KMS-11 (cell line): ENCODE measurements at regions not wholly inside any gene's neighbourhood (a gene's known extent, or its start where the extent isn't known, plus 50 kb on each side); places are given as distances from the start of the nearest gene placed in this dataset.

Experiments used
- H2AFZ ChIP-seq: fragments of 200-600 bp; sonication (generic); 2 replicates; pipeline ENCODE4 v1.6.1; 2016; ENCODE audit warnings: antibody characterized with exemption, mixed run types, low read depth
- H3K27ac ChIP-seq: fragments of 200-600 bp; sonication (generic); 2 replicates; pipeline ENCODE4 v1.6.1; 2016; ENCODE audit warnings: mild to moderate bottlenecking, mixed run types
- H3K27me3 ChIP-seq: fragments of 200-600 bp; sonication (generic); 2 replicates; pipeline ENCODE4 v1.6.1; 2017; ENCODE audit warnings: mild to moderate bottlenecking, low read depth, mixed run types, moderate library complexity; ENCODE audit not compliant: insufficient read depth
- H3K36me3 ChIP-seq: fragments of 200-600 bp; sonication (generic); 2 replicates; pipeline ENCODE4 v1.6.1; 2017; ENCODE audit warnings: mild to moderate bottlenecking, mixed run types; ENCODE audit not compliant: insufficient read depth
- H3K4me1 ChIP-seq: fragments of 200-600 bp; sonication (generic); 2 replicates; pipeline ENCODE4 v1.6.1; 2016; ENCODE audit warnings: mild to moderate bottlenecking, low read depth, mixed run types; ENCODE audit not compliant: poor library complexity, severe bottlenecking
- H3K4me2 ChIP-seq: fragments of 200-600 bp; sonication (generic); 2 replicates; pipeline ENCODE4 v1.7.0; 2016; ENCODE audit warnings: mild to moderate bottlenecking, mixed run types
- H3K4me3 ChIP-seq: fragments of 200-600 bp; sonication (generic); IDR thresholded peaks from 2 replicates; pipeline ENCODE4 v1.6.1; 2017; ENCODE audit warnings: low read depth, low read length, mixed read lengths; ENCODE audit not compliant: insufficient read depth
- H3K79me2 ChIP-seq: fragments of 200-600 bp; sonication (generic); 2 replicates; pipeline ENCODE4 v1.6.1; 2016; ENCODE audit warnings: low read depth, mixed run types; ENCODE audit not compliant: insufficient read depth
- H3K9ac ChIP-seq: fragments of 200-600 bp; sonication (generic); 2 replicates; pipeline ENCODE4 v1.6.1; 2016; ENCODE audit warnings: mild to moderate bottlenecking, mixed run types
- H4K20me1 ChIP-seq: fragments of 200-600 bp; sonication (generic); 2 replicates; pipeline ENCODE4 v1.6.1; 2016; ENCODE audit warnings: mild to moderate bottlenecking, mixed run types; ENCODE audit not compliant: insufficient read depth
- TF ChIP-seq, protein P1 (sequence below): fragments of 200-600 bp; sonication (generic); conservative IDR thresholded peaks from 2 replicates; pipeline ENCODE4 v1.6.1; 2017; ENCODE audit warnings: low read depth, mild to moderate bottlenecking, antibody characterized with exemption, low read length, moderate library complexity, mixed read lengths

DNA sequence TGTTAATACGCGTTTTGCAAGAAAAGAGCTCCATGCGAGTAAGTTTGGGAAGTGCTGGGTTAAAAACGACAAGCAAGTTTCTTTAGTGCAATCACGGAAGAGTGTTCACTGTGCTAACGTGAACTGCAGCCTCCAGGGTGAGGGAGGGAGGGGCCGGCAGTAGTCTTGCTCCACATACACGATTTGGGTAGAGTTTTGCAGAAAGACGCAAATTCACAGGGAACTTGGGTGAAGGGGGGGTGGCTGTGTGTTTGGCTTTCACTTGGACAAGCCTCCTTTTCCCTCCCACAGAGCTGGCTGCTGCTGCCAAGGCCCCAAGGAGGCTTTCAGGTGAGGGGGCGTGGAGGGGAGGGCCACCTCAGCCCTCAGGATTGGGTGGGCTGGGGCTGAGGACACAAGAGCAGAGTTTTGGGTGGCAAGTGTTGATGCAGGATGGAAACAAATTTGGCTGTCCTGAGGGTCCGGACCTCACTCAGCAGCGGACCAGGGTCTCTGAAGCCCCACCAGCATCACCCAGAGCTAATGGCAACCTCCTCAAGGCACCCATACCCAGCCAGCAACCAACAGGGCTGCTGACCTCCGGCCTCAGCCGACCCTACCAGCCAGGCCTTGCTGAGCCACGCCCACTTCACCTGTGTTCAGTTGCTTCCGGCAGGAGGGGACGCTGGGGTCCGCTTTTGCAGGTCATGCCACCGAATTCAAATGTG is 204.5 kb downstream of the ERMARD start:
- Histone ChIP-seq H3K9ac (no peak overlapping the region), H3K27ac (no peak overlapping the region), H3K36me3 (no peaks in the 10 kb centered on the region), H3K4me1 (no peaks in the 10 kb centered on the region), H2AFZ (no peak overlapping the region), H4K20me1 (no peaks in the 10 kb centered on the region), H3K79me2 (no peaks in the 10 kb centered on the region), H3K4me2 (no peak overlapping the region), H3K4me3 (no peak overlapping the region), H3K27me3 (peaks cover 3% of the 10 kb centered on the region; the same call in 1 of the 2 replicates)
- TF ChIP-seq, protein P1, sequence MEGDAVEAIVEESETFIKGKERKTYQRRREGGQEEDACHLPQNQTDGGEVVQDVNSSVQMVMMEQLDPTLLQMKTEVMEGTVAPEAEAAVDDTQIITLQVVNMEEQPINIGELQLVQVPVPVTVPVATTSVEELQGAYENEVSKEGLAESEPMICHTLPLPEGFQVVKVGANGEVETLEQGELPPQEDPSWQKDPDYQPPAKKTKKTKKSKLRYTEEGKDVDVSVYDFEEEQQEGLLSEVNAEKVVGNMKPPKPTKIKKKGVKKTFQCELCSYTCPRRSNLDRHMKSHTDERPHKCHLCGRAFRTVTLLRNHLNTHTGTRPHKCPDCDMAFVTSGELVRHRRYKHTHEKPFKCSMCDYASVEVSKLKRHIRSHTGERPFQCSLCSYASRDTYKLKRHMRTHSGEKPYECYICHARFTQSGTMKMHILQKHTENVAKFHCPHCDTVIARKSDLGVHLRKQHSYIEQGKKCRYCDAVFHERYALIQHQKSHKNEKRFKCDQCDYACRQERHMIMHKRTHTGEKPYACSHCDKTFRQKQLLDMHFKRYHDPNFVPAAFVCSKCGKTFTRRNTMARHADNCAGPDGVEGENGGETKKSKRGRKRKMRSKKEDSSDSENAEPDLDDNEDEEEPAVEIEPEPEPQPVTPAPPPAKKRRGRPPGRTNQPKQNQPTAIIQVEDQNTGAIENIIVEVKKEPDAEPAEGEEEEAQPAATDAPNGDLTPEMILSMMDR = no peak

DNA sequence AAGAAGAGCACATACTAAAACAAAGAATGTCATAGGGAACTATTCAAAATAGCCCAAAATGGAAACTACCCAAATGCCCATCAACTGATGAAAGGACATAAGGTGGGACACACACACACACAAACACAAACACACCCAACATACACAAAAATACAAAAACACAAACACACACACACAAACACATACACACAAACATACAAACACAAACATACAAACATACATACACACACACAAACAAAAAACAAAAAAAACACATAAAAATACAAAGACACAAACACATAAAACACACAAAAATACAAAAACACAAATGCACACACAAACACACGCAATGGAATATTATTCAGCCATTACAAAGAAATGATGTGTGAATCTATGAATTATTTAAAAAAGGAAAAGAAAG is 203.6 kb downstream of the ERMARD start:
- H4K20me1 ChIP-seq = no peaks in the 10 kb centered on the region
- no peak overlapping the region for H3K9ac ChIP-seq
- H3K4me3 ChIP-seq = no peak overlapping the region
- no peak overlapping the region for H3K27ac ChIP-seq
- H3K27me3 ChIP-seq = peaks cover 3% of the 10 kb centered on the region; the same call in 1 of the 2 replicates
- H2AFZ ChIP-seq = no peak overlapping the region
- no peaks in the 10 kb centered on the region for H3K4me1 ChIP-seq
- no peaks in the 10 kb centered on the region for H3K79me2 ChIP-seq
- TF ChIP-seq, protein P1 = no peak
- no peak overlapping the region for H3K4me2 ChIP-seq
- no peaks in the 10 kb centered on the region for H3K36me3 ChIP-seq

DNA sequence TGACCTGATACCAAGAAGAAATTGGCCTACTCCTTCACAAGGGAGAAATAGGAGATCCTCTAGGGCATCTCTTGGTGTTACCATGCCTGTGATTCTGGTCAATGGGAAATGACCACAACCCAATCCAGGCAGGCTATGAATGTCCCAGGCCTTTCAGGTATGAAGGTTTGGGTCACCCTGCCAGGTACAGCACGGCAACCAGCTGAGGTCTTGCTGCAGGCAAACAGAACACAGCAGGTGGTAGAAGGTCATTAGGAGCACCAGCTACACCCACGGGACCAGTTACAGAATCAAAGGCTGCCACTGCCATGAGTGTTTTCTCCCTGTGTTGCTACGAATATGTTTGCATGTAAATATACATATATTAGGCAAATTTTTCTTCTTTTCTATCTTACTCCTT is 202.3 kb downstream of the ERMARD start:
- Histone ChIP-seq H3K4me3 (no peak overlapping the region), H3K27me3 (no peaks in the 10 kb centered on the region), H4K20me1 (no peaks in the 10 kb centered on the region), H3K79me2 (no peaks in the 10 kb centered on the region), H3K36me3 (no peaks in the 10 kb centered on the region), H3K4me2 (no peak overlapping the region), H3K27ac (no peak overlapping the region), H3K9ac (no peak overlapping the region), H3K4me1 (no peaks in the 10 kb centered on the region), H2AFZ (no peak overlapping the region)
- TF ChIP-seq, protein P1 = no peak

DNA sequence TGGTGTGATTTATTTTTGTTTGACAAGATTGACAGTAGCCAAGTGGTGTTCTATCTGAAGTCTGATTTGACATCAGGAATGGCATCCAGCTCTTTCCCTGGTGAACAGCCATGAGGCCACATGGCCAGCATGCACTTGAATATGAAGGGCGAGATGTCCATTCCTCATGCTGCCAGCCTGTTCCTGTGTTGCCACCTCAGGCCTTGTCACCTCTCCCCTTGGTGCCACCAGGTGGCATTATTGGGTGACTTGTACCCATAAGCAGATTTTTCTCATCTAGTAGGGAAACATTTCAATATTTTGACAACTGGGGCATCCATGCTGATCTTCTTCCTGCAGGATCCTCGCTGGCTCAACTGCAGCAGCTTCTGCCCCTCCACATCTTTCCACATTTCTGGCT is 199.1 kb downstream of the ERMARD start:
- no peaks in the 10 kb centered on the region for H3K27me3 ChIP-seq
- TF ChIP-seq, protein P1 = 0 out of 2 replicates have a peak, but pooled peaks have one; percentile 27
- H3K4me2 ChIP-seq = no peak overlapping the region
- H2AFZ ChIP-seq = no peak overlapping the region
- H3K27ac ChIP-seq = no peak overlapping the region
- no peak overlapping the region for H3K4me3 ChIP-seq
- H4K20me1 ChIP-seq = no peaks in the 10 kb centered on the region
- no peaks in the 10 kb centered on the region for H3K4me1 ChIP-seq
- no peak overlapping the region for H3K9ac ChIP-seq
- no peaks in the 10 kb centered on the region for H3K79me2 ChIP-seq
- H3K36me3 ChIP-seq = no peaks in the 10 kb centered on the region
